ENCODE measurements at regions not wholly inside any gene's neighbourhood (a gene's known extent, or its start where the extent isn't known, plus 50 kb on each side); places are given as distances from the start of the nearest gene placed in this dataset.

DNA sequence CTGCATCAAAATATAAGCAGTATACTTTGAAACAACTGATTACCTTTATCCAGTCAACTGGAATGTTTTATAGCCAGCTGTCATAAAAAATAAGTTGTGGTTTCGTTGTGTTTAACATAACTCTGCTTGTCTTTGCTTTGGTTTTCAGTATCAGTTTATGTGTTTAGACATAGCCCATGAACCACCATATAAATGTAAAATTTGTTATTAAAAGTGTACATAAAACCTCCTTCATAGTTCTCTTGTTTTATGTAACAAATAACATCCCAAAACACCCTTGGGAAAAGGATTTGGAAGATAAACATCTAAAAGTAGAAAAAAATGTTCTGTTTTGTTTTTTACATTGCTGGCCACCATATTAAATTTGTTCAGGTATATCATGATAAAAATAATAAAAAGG is 347.0 kb upstream of the PROK2 start:
- no peak overlapping the region for H3K27ac ChIP-seq
- intact Hi-C loops (cut with DNase I; ENCODE audit: low total_unique reads) (loop anchor here (10.0 kb wide), 1 partner anchor 103 kb away; no protein-coding TSS in a partner anchor), in situ Hi-C loops (cut with MboI; ENCODE audit: low sequenced_read_pairs in 4 of 4) (no loop called here)
- no peak overlapping the region for H3K4me3 ChIP-seq
- peaks cover 15 to 17% of the 10 kb centered on the region in 2 donors for H3K4me1 ChIP-seq
- no peaks in the 10 kb centered on the region for H3K36me3 ChIP-seq
- H3K9me3 ChIP-seq: no peaks in the 10 kb centered on the region
- TF ChIP-seq POLR2A (IDR thresholded peaks at IDR 0.05): no peak
- TF ChIP-seq, protein P1, sequence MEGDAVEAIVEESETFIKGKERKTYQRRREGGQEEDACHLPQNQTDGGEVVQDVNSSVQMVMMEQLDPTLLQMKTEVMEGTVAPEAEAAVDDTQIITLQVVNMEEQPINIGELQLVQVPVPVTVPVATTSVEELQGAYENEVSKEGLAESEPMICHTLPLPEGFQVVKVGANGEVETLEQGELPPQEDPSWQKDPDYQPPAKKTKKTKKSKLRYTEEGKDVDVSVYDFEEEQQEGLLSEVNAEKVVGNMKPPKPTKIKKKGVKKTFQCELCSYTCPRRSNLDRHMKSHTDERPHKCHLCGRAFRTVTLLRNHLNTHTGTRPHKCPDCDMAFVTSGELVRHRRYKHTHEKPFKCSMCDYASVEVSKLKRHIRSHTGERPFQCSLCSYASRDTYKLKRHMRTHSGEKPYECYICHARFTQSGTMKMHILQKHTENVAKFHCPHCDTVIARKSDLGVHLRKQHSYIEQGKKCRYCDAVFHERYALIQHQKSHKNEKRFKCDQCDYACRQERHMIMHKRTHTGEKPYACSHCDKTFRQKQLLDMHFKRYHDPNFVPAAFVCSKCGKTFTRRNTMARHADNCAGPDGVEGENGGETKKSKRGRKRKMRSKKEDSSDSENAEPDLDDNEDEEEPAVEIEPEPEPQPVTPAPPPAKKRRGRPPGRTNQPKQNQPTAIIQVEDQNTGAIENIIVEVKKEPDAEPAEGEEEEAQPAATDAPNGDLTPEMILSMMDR (IDR thresholded peaks at IDR 0.05 in 4 of 5, conservative IDR thresholded peaks at IDR 0.05 in 1 of 5): no peak
- H3K27me3 ChIP-seq: no peaks in the 10 kb centered on the region
- ATAC-seq: no peak
- DNase-seq: no peak

DNA sequence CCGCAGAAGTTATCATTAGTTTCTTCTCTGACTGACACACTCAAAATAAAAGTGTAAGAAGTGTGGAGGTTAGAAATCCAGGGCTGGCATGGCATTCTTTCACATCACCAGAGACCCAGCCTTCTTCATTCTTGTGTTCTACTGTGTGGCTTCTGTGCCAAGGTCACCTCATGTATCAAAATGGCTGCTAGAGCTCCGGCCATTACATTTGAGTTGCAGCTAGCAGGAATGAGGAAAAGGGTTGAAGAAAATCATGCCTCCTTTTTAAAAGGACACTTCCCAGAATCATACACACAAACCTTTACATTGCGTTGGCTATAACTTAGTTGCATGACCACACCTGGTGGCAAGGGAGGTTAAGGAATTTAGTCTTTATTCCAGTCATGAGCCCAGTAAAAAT is 345.6 kb upstream of the PROK2 start:
- H3K27me3 ChIP-seq: no peaks in the 10 kb centered on the region
- no peaks in the 10 kb centered on the region for H3K9me3 ChIP-seq
- peak overlapping the region in 1 of 4 donors; percentile 44 for H3K27ac ChIP-seq
- no peak for ATAC-seq
- H3K4me1 ChIP-seq: peaks cover 15 to 17% of the 10 kb centered on the region in 2 donors
- in situ Hi-C loops (cut with MboI; ENCODE audit: low sequenced_read_pairs in 4 of 4): no loop called here
- TF ChIP-seq POLR2A (IDR thresholded peaks at IDR 0.05): no peak
- TF ChIP-seq, protein P1 (IDR thresholded peaks at IDR 0.05 in 4 of 5, conservative IDR thresholded peaks at IDR 0.05 in 1 of 5): no peak
- intact Hi-C loops (cut with DNase I; ENCODE audit: low total_unique reads): loop anchor here (10.0 kb wide), 1 partner anchor 104 kb away; no protein-coding TSS in a partner anchor
- no peak for DNase-seq
- H3K36me3 ChIP-seq: no peaks in the 10 kb centered on the region
- H3K4me3 ChIP-seq: no peak overlapping the region

DNA sequence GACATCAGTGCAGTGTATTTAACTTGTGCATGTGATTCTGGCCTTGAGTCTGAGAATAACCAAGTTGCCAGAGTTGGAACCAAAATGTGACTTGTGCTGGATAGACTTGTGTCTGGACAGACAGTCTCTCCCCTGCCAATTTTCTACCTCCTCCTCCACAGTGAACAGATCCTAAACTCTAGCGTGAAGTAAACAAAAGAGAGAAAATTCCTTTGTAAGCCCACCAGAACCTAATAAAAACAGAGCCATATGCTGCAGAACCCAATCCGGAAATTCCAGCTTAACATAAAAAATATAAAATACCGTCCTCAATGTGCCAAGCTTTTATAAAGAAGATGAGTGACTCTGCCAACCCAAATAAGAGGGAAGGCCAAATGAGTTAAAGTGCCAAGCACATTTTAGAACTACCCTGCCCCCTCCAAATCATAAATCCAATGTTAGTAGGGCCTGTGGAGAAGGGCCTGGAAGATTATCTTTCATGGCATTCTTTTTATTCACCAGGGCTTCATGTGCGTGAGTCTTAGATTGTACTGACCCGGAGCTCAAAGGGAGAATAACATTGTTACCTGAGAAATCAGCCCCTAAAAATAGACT is 344.6 kb upstream of the PROK2 start:
- intact Hi-C loops (cut with DNase I; ENCODE audit: low total_unique reads): loop anchor here (10.0 kb wide), 2 partner anchors 105 to 695 kb away; no protein-coding TSS in a partner anchor
- H3K27ac ChIP-seq: peak overlapping the region; percentile 44 to 53 (median 48)

DNA sequence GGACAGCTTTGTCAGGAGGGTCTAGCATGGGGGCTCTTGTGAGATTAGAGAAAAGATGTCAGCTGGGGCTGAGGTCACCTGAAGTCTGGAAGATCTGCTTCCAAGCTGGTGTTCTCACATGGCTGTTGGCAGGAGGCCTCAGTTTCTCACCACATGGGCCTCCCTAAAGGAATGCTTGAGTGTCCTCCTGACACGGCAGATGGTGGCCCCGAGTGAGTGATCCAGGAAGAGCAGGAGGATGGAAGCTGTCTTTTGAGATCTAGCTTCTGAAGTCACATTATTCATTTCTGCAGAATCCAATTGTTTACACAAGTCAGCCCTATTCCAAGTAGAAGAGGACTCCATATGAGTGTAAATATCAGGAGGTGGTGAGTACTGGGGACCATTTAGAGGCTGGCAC is 344.0 kb upstream of the PROK2 start:
- intact Hi-C loops (cut with DNase I; ENCODE audit: low total_unique reads): loop anchor here (10.0 kb wide), 1 partner anchor 696 kb away; no protein-coding TSS in a partner anchor
- Histone ChIP-seq H3K27ac (peak overlapping the region in 2 of 4 donors; percentile 44 to 53), H3K36me3 (no peaks in the 10 kb centered on the region), H3K9me3 (no peaks in the 10 kb centered on the region), H3K4me3 (no peak overlapping the region), H3K4me1 (peaks cover 15 to 25% of the 10 kb centered on the region in 2 donors), H3K27me3 (no peaks in the 10 kb centered on the region)
- TF ChIP-seq, protein P1 (IDR thresholded peaks at IDR 0.05 in 4 of 5, conservative IDR thresholded peaks at IDR 0.05 in 1 of 5): no peak
- TF ChIP-seq POLR2A (IDR thresholded peaks at IDR 0.05): no peak
- in situ Hi-C loops (cut with MboI; ENCODE audit: low sequenced_read_pairs in 4 of 4): no loop called here
- DNase-seq (peak; percentile 30 to 43), ATAC-seq (no peak)

More for the DNA sequence above, 344.6 kb upstream of the PROK2 start:
- H3K27me3 ChIP-seq: no peaks in the 10 kb centered on the region
- peaks cover 15 to 21% of the 10 kb centered on the region in 2 donors for H3K4me1 ChIP-seq
- H3K9me3 ChIP-seq: no peaks in the 10 kb centered on the region
- no peak for DNase-seq
- H3K4me3 ChIP-seq: no peak overlapping the region
- no peak for TF ChIP-seq POLR2A (IDR thresholded peaks at IDR 0.05)
- TF ChIP-seq, protein P1 (IDR thresholded peaks at IDR 0.05 in 4 of 5, conservative IDR thresholded peaks at IDR 0.05 in 1 of 5): no peak
- no peaks in the 10 kb centered on the region for H3K36me3 ChIP-seq
- ATAC-seq: peak; percentile 78 to 82
- in situ Hi-C loops (cut with MboI; ENCODE audit: low sequenced_read_pairs in 4 of 4): no loop called here

All from gastrocnemius medialis (tissue), 4 donors.